CD4-positive, alpha-beta T cell treated with Interleukin-4 for 1 hour (primary cell): ENCODE measurements at regions not wholly inside any gene's neighbourhood (a gene's known extent, or its start where the extent isn't known, plus 50 kb on each side); places are given as distances from the start of the nearest gene placed in this dataset.
A peak's percentile ranks its signal among the peaks of the same experiment; 100 is the strongest.

Experiments used
- DNase-seq, 2 donors: peaks; one replicate each; pipeline ENCODE4 v3.0.0-alpha.2; 2020 to 2022

DNA sequence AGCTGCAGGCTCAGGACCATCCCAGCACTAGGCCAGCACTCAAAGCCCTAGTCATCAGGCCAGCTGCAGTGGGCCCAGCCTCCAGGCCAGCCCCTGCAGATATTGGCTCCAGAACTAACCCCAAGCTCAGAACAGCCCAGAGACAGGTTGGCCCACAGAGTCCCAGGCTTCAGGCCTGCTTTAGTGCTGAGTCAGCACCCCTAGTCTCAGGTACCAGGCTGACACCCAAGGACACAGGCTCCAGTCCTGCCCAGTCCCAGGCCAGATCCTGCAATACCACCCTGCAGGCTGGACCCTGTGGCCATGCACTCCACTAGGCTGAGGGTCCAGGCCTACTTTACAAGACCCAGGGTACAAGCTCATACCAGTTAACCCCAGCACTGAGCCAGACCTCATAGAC lies 234.4 kb upstream of the GPRIN3 start:
- no peak for DNase-seq

DNA sequence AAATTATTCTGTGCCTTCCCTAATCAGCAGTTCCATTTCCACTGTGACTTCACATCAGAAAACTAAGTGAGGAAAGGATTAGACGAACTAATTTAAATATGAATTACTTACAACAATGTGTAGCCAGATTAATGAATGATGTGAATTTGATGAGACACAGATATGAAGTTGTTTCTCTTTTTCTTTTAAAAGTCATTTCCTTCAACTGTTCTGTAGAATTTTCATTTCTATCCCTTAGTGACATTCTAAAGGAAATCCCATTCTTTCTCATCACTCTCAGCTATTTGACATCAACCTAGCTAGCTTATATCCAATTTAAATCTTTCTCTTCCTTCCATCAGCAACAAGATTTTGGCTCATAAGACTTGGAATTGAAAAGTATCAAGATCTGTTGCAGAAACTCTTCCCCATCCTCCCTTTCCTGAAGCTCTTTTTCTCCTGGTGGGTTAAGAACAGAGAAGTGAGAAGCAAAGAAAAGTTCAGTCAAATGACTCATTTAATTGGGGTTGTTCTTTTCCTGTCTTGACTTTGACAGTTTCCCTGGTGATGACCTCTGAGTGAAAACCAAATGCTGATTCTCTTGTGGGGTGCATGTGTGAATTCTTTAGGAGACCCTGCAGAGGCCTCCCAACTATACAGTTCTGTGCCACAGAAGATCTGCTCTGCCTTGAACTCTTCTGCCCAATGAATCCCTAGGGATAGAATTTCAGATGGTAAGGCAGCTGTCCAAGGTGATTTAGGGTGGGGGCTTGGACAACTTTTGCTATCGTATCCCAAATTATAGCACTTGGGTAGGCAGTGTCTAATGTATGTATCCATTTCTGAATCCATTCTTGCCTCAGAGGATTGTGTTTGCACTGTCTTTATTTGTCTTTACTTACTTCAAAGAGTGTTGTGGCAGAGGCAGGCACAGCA lies 232.5 kb upstream of the GPRIN3 start:
- no peak for DNase-seq

DNA sequence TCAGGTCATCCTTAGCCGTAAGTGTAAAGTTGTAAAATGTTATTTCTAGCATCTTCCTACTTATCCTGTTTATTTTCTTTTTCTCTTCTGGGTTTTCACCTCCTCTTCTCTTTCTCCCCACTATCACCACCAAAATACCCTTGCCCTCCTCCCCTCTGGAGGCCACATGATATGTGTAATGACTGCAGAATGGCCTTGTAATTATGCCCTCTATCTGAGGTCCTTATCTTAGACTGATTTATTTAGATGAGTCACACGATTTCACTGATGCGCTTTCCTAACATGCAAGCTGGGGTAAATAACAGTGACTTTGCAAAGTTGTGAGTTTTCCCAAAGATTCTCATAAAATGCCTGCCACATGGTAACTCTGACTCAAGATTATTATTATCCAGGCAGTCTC lies 231.8 kb upstream of the GPRIN3 start:
- DNase-seq = no peak

DNA sequence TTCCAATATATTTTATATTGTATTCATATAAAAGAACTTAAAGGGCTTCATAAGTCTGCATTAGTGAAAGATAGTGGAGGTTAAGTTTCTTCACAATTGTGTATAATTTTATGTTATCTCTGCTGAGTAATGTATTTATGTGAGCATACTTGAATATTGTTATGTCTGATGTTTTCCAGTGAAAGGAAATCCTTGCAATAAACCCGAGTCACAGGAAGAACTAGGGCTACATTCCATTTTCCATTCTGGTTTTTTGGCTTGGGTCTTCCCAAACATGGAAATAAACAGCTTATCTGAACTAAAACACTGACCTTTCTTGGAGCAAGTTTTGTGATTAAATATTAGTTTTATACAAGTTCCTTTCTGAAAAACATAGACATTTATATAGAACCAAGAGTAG lies 231.3 kb upstream of the GPRIN3 start:
- no peak for DNase-seq

DNA sequence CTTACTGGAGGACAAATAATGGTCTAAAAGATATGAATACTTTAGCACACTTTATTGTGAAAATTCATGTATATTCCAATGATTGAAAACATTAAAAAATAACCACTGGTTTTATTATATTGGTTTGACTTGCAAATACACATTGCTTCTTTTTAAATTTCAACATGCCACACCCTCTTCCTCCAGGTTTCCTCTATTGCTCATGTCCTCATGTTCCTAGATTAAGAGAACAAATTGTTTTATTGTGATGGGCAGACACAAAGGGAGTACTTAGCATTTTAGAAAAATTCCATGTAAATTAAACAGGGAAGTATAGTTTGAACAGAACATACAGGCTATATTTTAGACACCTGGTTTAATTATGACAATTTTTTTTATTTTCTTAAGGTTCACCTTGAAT lies 230.6 kb upstream of the GPRIN3 start:
- no peak for DNase-seq

DNA sequence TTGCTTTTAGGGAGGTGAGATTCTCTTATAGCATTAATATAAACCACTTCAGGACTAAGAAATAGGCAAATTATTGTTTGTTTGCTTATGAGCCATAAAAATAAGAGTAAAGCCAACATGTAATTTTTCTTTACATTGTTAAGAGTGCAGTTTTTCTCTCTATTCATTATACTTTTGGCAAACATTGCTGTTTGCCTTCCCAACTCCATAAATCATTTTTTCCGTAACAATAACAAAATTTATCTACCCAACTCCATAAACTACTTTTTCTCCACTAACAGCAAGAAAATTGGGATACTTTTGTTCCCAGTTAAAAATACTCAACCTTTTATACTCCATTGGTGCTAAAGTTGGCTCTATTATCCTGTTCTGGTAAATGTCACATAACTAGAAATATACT lies 229.7 kb upstream of the GPRIN3 start:
- no peak for DNase-seq

DNA sequence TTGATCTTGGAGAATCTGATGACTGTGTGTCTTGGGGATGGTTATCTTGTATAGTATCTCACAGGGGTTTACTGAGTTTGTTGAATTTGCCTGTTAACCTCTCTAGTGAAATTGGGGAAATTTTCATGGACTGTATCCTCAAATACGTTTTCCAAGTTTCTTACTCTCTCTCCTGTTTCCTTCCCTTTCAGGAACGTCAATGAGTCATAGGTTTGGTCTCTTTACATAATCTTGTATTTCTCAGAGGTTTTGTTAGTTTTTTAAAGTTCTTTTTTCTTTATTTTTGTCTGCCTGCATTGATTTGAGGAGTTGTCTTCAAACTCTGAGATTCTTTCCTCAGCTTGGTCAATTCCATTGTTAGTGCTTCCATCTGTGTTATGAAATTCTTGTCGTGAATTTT lies 227.7 kb upstream of the GPRIN3 start:
- no peak for DNase-seq

DNA sequence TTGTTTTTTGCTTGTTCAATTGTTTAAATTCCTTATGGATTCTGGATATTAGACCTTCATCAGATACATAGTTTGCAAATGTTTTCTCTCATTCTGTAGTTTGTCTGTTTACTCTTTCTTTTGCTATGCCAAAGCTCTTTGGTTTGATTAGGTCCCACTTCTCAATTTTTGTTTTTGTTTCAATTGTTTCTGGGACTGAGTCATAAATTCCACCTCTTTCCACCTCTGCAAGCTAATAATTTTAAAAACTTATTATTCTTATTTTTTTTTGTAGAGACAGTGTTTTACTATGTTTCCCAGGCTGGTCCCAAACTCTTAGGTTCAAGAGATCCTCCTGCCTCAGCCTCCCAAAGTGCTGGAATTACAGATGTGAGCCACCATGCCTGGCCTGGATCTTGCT lies 226.8 kb upstream of the GPRIN3 start:
- DNase-seq = no peak

DNA sequence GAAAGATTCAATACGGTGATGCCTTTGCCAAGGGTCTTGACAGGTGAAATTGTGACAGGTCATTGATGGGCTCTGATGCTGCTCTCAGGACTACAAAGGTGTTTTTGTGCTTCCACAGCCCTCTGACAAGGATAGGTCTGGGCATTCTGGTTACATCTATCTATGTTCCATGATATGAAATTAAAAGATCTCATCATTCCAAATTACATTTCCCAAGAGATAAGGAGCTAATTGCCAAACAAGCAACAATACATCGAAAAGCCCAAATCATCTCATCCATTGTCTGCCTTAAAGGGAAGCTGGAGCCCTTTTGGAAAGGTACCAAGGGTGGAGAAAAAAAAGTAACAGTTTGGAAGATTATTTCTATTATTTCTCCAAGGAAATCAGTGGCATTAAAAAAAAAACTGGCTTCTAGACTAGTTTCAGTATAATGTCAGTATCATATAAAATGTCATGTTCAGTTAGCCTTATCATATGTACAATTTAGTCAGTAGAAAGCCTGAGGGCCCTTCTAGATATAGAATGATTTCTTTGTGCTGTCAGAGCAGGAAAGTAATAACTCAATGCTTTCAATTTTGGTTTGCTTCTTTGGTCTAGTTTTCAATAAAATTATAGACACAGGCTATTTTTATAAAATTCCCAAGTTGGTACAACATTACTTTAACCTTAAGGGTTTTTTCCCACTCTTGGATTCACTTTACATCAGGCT lies 224.5 kb upstream of the GPRIN3 start:
- DNase-seq = no peak

DNA sequence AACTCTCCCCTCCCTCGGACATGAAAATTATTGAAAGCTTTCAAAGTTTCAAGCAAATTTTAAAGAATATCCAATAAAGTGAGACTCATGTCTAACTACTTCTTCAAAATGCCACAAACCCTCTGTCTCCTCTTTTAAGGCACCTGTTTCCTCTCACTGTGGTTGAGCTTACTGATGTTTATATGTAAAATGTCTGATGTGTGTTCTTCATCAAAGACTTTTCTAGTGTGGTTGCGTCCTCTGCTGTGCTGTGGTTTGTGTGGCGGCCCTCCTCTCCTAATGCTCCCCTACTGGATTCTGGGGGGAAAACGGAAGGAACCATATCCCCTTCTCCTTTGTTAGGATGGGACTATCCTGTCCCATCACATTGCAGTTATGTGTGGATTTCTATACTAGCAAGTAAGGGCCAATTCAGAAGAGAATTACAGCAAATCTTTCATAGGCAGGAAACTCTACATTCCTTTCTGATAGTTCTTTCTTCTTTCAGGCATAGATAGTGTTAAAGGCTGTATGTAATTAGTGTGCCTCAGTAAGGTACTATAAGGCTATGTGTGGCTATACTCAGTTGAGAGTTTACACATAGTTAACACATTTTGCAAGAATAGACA lies 221.0 kb upstream of the GPRIN3 start:
- peak in 1 of 2 donors; percentile 17 for DNase-seq

DNA sequence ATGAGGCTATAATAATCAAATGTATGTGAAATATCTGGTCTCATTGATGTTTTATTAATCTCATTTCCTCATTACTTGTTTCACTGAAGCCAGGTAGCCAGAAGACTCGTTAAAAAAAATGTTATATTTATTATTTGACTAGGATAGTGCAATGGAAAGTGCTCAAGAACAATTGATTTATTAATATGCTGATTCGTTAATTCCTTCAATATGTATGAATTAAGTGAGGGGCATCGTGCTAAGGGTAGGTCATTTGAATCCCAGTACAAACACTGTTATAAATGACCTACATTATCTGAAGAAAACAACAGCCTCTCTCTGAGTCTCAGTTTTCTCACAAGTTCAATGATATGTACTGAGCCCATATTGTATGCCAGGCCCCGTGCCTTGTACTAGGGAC lies 214.2 kb upstream of the GPRIN3 start:
- DNase-seq = no peak

DNA sequence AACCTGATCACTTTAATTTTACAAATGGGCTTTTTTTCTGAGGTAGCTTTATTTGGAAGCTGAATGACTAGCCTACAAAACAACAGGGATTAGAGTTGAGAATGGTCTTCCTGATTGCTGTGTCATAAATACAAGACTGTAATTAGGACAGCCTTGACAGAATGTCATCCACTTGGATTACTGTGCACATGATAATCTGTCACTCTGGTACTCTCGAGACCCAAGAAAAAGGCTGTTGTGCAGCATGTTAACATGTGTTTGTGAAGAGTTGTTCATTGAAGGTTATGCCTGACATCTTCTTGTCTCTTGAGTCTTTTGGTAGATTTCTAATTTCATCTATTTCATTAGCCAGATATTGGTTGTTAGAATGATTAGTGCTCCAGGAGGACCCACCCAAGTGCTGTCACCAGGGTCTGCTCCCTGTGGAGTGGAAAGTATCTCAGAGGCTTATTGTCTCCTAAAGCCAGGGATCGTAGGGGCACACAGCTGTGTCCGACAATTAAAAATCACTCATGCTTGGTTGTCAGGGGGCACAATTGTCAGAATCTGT lies 212.2 kb upstream of the GPRIN3 start:
- no peak for DNase-seq

DNA sequence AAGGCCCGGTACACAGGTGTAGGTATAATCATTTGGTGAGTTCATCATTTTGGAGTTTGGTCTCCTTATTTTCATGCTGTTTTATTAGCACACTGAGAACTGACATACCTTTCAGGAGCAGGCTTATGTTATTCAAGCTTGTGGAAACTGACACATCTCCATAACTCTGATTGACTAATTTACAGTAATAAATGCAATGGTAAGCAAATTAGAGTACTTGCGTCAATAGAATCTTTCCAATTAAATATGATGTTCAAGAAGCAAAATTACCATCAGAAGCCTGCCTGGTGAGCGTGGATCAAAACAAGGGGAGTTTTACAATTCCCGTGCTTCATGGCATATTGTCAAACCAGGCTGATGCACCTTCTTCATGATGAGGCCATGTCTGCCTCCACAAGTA lies 210.7 kb upstream of the GPRIN3 start:
- DNase-seq = no peak

DNA sequence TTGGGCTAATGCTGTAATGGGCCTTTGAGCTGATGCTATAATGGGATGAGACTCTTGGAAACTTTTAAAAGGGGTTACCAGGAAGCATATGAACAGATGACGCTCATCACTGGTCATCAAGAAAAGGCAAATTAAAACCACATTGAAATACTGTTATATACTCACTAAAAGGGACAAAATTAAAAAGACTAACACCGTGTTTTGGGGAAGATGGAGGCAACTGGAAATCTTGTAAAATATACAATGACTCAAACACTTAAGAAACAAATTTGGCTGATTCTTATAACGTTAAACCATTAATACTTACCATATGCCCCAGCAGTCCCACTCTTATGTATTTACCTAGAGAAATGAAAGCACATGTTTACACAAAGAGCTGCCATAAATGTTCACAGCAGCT lies 207.2 kb upstream of the GPRIN3 start:
- no peak for DNase-seq

DNA sequence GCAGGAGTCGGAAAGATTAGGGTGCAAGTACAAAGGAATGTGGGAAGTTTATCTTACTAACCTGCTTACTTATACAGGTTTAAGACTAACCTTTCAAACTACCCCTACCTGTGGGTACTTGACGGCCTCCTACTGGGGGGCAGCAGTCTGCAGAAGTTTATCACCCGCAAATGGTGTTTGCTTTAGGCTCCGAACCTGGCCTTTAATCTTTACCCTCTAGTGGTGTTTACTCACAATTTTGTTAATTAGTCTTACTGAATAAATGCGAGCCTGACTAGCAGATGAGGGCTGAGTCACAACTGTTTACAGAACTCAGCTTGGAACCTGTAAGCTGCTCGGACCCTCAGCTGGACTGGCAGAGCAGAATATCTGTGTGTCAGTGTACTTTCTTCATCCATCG lies 204.2 kb upstream of the GPRIN3 start:
- DNase-seq = no peak

DNA sequence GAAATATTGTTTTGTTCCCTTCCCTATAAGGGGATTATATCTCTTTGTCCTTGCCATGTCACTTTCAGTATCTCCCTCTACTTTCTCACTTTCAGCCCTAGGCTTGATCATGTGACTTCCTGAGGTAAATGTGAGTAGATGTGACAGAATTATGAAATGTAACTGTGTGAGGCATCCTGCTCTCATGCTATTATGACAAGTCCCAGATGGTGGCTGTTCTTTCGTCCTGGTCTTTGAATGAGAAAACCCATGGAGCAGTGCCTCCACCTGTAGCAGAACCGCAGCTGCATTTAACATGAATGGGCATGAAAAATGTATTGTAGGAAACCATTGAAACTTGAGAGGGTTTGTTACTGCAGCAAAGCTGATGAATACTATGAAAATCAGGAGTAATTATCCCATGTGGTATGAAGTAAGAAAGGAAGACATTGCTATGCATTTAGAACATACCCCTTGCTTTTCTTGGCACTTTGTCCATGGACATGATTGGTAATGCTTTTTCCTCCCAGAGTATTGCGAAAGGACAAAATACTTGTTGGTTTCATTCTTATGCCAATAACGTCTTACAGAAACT lies 202.2 kb upstream of the GPRIN3 start:
- peak in 1 of 2 donors; percentile 44 for DNase-seq

DNA sequence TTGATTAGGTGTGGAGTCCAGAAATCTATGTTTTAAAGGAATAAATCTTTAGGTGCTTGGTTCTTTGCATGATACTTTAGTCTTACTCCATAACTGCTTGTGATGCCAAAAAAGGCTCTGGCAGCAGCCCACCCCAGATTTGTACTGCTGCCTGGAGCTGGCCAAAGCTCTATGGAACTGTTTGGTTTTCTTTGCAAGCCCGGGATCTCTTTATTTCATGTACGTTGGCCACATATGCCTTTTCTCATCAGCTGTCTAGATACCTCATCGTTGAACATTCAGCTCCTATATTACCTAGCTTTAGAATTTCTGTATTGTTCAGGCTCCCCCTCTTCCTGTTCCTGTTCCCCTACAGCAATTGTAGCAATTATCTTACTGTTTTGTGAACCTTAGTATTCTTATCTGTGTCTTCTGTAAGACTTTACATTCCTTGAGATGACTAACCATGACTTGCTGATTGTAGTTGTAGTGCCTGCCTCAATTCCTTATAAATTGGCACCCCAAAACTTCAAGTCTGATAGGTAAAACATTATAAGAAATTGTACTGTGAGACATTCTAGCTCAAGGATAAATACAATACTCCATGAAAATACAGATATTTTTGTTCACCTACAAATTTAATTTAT lies 199.4 kb upstream of the GPRIN3 start:
- no peak for DNase-seq

DNA sequence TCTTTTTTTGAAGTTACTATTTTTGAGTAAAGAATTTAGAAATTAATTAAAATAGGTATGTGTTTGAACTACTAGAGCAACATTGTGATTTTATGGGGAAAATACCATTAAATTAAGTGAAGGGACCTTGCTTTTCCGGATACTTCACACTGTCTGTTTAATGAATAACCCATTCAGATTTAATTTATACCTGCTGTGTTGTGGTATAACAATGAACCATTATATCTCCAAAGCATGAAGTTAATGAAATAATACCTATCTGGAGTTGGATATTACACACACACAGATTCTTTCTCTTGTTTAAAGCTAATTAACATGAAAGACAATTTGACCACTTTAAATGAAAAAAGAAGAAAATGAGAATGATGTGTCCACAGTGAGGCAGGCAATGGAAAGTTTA lies 195.0 kb upstream of the GPRIN3 start:
- DNase-seq = no peak

DNA sequence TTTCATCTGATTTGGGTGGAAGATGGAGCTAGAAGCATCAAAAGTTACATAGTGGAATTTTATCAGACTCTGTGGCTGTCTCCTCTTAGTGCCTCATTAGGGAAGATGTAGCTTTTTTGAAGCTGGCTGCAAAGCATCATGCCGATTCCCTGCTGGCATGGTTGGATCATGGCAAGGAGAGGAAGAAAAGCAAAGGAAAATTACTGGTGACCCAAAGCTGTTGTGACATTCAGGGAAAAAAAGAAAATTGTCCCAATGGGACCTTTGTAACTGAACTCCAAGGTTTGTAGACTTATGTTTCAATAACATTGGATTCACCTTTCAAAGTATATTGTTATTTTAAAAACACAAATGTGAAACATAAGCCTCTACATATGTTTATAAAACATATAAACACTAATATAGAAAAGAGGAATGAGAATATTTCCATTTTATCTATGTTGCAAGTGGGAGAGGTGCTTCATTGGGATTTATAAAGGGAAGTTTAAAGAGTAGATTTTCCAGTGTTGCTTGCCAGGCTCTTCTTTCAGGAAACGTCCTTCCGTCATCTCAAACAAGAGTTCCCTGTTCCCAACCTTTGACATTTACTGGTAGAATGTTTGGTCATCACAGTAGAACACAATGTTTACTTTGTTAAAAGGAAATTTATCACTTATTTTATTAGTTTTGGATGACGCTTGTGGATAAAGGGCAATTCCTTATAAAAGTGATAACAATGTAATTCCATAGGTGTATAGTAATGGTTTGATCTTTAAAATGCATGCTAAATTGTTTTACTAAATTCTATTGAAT lies 190.1 kb upstream of the GPRIN3 start:
- DNase-seq = no peak

DNA sequence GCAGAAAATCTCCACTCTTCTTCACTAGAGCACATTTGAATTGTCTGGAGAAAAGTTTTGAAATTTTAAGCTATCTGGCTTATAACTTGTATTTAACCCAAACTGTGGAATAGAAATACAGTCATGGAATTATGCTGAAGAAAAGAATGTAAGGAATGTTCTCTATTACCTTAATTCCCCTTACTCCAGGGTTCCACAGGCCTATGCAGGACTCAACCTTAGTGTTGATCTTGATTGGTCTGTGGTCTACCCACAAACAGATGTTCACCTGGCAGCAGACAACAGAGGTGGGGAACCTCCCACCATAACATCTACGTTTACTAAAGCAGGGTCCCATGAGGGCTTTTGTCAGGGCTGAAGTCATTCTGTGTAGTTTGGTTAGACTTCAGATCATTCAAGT lies 189.3 kb upstream of the GPRIN3 start:
- DNase-seq = no peak

DNA sequence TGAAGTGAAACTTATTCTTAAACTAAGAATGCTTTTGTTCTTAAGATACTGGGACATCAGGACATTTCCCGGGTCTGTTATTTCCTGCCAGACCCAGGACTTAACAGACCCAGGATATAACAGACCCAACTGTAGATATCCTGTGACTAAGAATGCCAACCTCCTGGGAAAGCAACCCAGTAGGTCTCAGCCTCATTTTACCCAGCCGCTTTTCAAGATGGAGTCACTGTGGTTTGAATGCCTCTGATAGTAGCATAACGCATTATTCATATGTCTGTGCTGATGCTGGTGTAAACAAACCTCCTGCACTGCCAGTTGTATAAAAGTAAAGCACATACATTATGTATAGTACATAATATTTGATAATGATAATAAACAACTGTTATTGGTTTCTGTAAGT lies 185.8 kb upstream of the GPRIN3 start:
- DNase-seq = no peak

DNA sequence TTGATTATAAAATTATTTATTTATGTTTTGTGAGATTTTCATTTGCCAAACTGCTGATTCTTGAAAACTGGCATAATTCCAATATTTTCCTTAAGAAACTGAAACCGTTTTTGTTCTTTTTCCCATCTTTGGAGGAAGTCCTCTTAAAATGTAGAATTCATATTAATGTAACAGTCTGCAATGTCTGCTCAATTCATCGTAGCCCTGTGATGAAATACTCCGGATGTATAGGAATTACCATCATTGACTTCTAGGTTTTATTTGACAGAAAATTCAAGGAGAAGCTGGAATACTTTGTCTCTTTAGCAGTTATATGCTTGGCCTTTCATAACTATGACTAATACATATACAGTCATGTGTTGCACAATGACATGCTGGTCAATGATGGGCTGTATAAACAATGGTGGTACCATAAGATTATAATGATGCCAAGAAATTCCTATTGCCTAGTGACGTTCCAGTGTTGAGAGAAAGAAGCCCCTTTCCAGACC lies 185.0 kb upstream of the GPRIN3 start:
- DNase-seq = no peak
